Nephron (organoid): ENCODE measurements at regions not wholly inside any gene's neighbourhood (a gene's known extent, or its start where the extent isn't known, plus 50 kb on each side); places are given as distances from the start of the nearest gene placed in this dataset.
"Not testable (repeated sequence)": the region's sequence is repeated elsewhere in the genome, so short reads cannot be mapped to it uniquely, and the experiment has no call there.

Experiments used
- H3K27ac Mint-ChIP-seq, 3 experiments: 2 replicates each; pipeline ENCODE4 v1.8.0; 2020; ENCODE audit warnings: mixed read lengths in 3 of 3, mild to moderate bottlenecking in 2 of 3, moderate library complexity in 1 of 3
- H3K27me3 Mint-ChIP-seq: 2 replicates; pipeline ENCODE4 v1.8.0; 2021; ENCODE audit warnings: low read depth, mild to moderate bottlenecking, moderate library complexity, mixed read lengths
- H3K36me3 Mint-ChIP-seq: 2 replicates; pipeline ENCODE4 v1.8.0; 2020; ENCODE audit warnings: low read depth, mixed read lengths
- H3K4me1 Mint-ChIP-seq: 2 replicates; pipeline ENCODE4 v1.8.0; 2020; ENCODE audit warnings: mixed read lengths
- H3K4me3 Mint-ChIP-seq, 3 experiments: 2 replicates each; pipeline ENCODE4 v1.8.0; 2020; ENCODE audit warnings: mild to moderate bottlenecking in 3 of 3, mixed read lengths in 3 of 3, moderate library complexity in 2 of 3
- H3K9me3 Mint-ChIP-seq: 2 replicates; pipeline ENCODE4 v1.8.0; 2020; ENCODE audit warnings: mixed read lengths
- TF ChIP-seq, protein P1 (sequence below), 3 experiments: fragments of 200-600 bp; sonication (generic); IDR thresholded peaks; one replicate each; pipeline ENCODE4 v1.5.0; 2021; ENCODE audit warnings: antibody characterized with exemption in 3 of 3; ENCODE audit not compliant: unreplicated experiment in 3 of 3

DNA sequence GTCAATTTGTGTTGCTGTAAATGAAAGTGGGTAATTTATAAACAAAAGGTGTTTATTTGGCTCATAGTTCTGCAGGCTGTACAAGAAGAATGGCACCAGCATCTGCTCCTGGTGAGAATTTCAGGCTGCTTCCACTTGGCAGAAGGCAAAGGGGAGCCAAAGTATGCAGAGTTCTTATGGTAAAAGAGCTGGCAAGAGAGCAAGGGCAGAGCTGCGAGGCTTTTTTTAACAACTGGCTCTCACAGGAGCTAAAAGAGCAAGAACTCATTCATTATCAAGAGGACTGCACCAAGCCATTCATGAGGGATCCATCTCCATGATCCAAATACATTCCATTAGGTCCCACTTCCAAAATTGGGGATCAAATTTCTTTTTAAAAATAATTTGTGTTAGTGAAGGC is 1712.7 kb downstream of the SLITRK5 start:
- TF ChIP-seq, protein P1, sequence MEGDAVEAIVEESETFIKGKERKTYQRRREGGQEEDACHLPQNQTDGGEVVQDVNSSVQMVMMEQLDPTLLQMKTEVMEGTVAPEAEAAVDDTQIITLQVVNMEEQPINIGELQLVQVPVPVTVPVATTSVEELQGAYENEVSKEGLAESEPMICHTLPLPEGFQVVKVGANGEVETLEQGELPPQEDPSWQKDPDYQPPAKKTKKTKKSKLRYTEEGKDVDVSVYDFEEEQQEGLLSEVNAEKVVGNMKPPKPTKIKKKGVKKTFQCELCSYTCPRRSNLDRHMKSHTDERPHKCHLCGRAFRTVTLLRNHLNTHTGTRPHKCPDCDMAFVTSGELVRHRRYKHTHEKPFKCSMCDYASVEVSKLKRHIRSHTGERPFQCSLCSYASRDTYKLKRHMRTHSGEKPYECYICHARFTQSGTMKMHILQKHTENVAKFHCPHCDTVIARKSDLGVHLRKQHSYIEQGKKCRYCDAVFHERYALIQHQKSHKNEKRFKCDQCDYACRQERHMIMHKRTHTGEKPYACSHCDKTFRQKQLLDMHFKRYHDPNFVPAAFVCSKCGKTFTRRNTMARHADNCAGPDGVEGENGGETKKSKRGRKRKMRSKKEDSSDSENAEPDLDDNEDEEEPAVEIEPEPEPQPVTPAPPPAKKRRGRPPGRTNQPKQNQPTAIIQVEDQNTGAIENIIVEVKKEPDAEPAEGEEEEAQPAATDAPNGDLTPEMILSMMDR (IDR thresholded peaks at IDR 0.05; ENCODE audit: unreplicated experiment in 3 of 3) = no peak
- H3K4me1 Mint-ChIP-seq = no peaks in the 10 kb centered on the region
- H3K4me3 Mint-ChIP-seq = no peak overlapping the region
- H3K36me3 Mint-ChIP-seq = no peaks in the 10 kb centered on the region
- H3K27ac Mint-ChIP-seq = no peak overlapping the region
- H3K9me3 Mint-ChIP-seq = peaks cover 11% of the 10 kb centered on the region
- H3K27me3 Mint-ChIP-seq = no peaks in the 10 kb centered on the region

DNA sequence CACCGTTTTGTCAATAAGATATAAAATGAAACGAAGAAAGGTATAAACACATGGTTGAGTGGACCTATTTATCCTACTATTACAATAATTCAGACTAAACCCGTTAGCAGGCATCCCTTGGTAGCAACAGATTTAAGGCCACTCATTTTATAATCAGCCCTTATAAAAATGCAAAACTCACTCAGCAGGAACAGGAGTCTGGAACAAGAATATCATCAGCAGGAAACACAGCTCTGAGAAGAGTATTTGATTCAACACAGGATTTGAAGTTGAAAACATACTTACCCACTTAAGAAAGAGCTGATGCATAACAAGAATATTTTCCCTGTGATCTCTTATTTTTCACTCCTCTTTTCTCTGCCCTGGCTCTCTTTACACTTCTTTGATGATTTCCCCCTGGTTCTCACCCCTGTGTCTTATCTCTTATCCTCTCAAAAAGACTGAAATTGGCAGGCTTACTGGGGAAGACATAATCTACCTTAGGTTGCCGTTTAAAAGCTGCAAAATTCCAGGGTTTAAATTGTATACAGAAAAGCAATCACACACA is 1722.7 kb downstream of the SLITRK5 start:
- no peaks in the 10 kb centered on the region for H3K27me3 Mint-ChIP-seq
- TF ChIP-seq, protein P1 (IDR thresholded peaks at IDR 0.05; ENCODE audit: unreplicated experiment in 3 of 3) = no peak
- H3K36me3 Mint-ChIP-seq = no peaks in the 10 kb centered on the region
- H3K4me3 Mint-ChIP-seq = no peak overlapping the region
- peak overlapping the region in 2 of 3 experiments; percentile 7 to 47 for H3K27ac Mint-ChIP-seq
- peaks cover 3% of the 10 kb centered on the region for H3K9me3 Mint-ChIP-seq
- H3K4me1 Mint-ChIP-seq = no peaks in the 10 kb centered on the region

DNA sequence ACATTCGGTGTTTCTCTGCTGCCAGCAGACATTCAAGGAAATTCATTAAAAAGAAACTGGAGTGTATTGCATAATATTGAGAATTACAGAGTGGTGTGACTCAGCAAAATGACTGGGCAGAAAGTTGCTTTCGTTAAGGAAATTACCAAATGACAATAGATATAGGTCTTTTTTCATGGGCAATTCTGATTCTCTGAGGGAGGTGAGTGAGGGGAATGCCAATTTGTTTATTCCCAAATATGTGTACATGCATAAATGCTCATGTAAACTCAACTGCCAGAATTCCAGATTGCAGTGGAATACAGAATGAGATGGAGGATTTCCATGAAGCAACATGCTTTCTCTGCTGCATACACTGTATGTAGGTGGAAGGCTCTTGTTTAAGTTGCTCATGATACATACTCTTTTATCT is 1730.1 kb downstream of the SLITRK5 start:
- H3K9me3 Mint-ChIP-seq = peaks cover 5% of the 10 kb centered on the region
- TF ChIP-seq, protein P1 (IDR thresholded peaks at IDR 0.05; ENCODE audit: unreplicated experiment in 3 of 3) = no peak
- no peak overlapping the region for H3K4me3 Mint-ChIP-seq
- peak overlapping the region in 1 of 3 experiments; percentile 8 for H3K27ac Mint-ChIP-seq
- no peaks in the 10 kb centered on the region for H3K4me1 Mint-ChIP-seq
- no peaks in the 10 kb centered on the region for H3K36me3 Mint-ChIP-seq
- H3K27me3 Mint-ChIP-seq = no peaks in the 10 kb centered on the region

DNA sequence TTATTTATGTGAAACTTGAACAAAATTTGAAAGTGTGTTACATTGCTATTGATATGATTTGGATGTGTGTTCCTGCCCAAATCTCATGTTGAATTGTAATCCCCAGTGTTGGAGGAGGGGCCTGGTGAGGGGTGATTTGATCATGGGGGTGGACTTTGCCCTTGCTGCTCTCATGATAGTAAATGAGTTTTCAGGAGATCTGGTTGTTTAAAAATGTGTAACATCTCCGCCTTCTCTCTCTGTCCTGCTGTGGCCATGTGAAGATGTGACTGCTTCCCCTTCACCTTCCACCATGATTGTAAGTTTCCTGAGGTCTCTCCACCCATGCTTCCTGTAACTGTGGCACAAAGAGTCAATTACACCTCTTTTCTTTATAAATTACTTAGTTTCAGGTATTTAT is 1731.0 kb downstream of the SLITRK5 start:
- Mint-ChIP-seq H3K4me3 (no peak overlapping the region), H3K9me3 (peaks cover 5% of the 10 kb centered on the region), H3K27me3 (no peaks in the 10 kb centered on the region), H3K27ac (no peak overlapping the region), H3K36me3 (no peaks in the 10 kb centered on the region), H3K4me1 (no peaks in the 10 kb centered on the region)
- TF ChIP-seq, protein P1 (IDR thresholded peaks at IDR 0.05; ENCODE audit: unreplicated experiment in 3 of 3) = no peak

DNA sequence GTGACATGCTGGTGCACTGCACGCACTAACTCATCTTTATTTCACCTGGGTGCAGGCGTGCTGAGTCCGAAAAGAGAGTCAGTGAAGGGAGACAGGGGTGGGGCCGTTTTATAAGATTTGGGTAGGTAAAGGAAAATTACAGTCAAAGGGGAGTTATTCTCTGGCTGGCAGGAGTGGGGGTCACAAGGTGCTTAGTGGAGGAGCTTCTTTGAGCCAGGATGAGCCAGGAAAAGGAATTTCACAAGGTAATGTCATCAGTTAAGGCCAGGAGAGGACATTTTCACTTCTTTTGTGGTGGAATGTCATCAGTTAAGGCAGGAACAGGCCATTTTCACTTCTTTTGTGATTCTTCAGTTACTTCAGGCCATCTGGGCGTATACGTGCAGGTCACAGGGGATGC is 1734.9 kb downstream of the SLITRK5 start:
- not testable (repeated sequence) for H3K9me3 Mint-ChIP-seq, H3K27ac Mint-ChIP-seq, H3K36me3 Mint-ChIP-seq, H3K4me3 Mint-ChIP-seq, H3K27me3 Mint-ChIP-seq, H3K4me1 Mint-ChIP-seq

DNA sequence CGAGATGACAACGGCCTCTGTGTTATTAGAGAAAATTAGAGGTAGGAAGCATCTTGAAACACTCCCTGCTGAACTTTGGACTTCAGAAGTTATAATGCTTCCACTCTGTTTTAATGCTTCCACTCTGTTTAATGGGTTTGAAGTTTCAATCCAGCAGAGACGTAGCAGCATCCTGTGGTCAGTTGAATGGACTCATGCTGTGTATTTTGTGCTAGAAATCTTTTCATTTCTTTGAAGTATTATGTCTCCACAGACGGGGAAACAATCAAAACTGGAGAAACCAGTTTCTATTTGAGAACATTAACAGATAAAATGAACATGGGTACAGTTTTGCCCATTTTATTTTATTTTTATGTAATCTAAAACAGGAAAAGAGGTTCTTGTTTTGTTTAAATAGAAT is 1736.2 kb downstream of the SLITRK5 start:
- no peaks in the 10 kb centered on the region for H3K4me1 Mint-ChIP-seq
- H3K27me3 Mint-ChIP-seq = no peaks in the 10 kb centered on the region
- H3K9me3 Mint-ChIP-seq = no peaks in the 10 kb centered on the region
- no peaks in the 10 kb centered on the region for H3K36me3 Mint-ChIP-seq
- H3K27ac Mint-ChIP-seq = no peak overlapping the region
- TF ChIP-seq, protein P1 (IDR thresholded peaks at IDR 0.05; ENCODE audit: unreplicated experiment in 3 of 3) = no peak
- H3K4me3 Mint-ChIP-seq = no peak overlapping the region
